Endodermal cell (in vitro differentiated cells): ENCODE measurements at regions not wholly inside any gene's neighbourhood (a gene's known extent, or its start where the extent isn't known, plus 50 kb on each side); places are given as distances from the start of the nearest gene placed in this dataset.

Source experiments
- DNase-seq: peaks from one replicate; pipeline ENCODE4 v3.0.0-alpha.2; 2017
- H3K27ac ChIP-seq: 2 replicates; pipeline ENCODE4 v1.5.1; 2013; ENCODE audit warnings: mild to moderate bottlenecking, low read depth, low read length, moderate library complexity
- H3K27me3 ChIP-seq: 2 replicates; pipeline ENCODE4 v1.6.1; 2013; ENCODE audit warnings: mild to moderate bottlenecking, low read length, moderate library complexity; ENCODE audit not compliant: insufficient read depth, control insufficient read depth, poor library complexity, severe bottlenecking
- H3K36me3 ChIP-seq: 2 replicates; pipeline ENCODE4 v1.7.0; 2013; ENCODE audit warnings: mild to moderate bottlenecking, low read length, moderate library complexity; ENCODE audit not compliant: control insufficient read depth, insufficient read depth
- H3K4me1 ChIP-seq: one replicate; pipeline ENCODE4 v1.7.0; 2013; ENCODE audit warnings: low read length; ENCODE audit not compliant: control insufficient read depth, insufficient read depth
- H3K4me3 ChIP-seq: 2 replicates; pipeline ENCODE4 v1.5.1; 2013; ENCODE audit warnings: mild to moderate bottlenecking, low read length, moderate library complexity
- H3K9ac ChIP-seq: 2 replicates; pipeline ENCODE4 v1.6.1; 2013; ENCODE audit warnings: mild to moderate bottlenecking, low read length, moderate library complexity; ENCODE audit not compliant: poor library complexity, severe bottlenecking; ENCODE audit errors: extremely low read depth
- H3K9me3 ChIP-seq: 2 replicates; pipeline ENCODE4 v1.6.1; 2013; ENCODE audit warnings: mild to moderate bottlenecking, low read length, moderate library complexity; ENCODE audit not compliant: control insufficient read depth
- H3K27ac Mint-ChIP-seq: 2 replicates; pipeline ENCODE4 v1.8.0; 2020; ENCODE audit warnings: mixed read lengths
- H3K27me3 Mint-ChIP-seq: 2 replicates; pipeline ENCODE4 v1.8.0; 2021; ENCODE audit warnings: mild to moderate bottlenecking, mixed read lengths; ENCODE audit not compliant: insufficient read depth
- H3K36me3 Mint-ChIP-seq: 2 replicates; pipeline ENCODE4 v1.8.0; 2020; ENCODE audit warnings: low read depth, mixed read lengths
- H3K4me1 Mint-ChIP-seq: 2 replicates; pipeline ENCODE4 v1.8.0; 2020; ENCODE audit warnings: mixed read lengths
- H3K4me3 Mint-ChIP-seq: 2 replicates; pipeline ENCODE4 v1.8.0; 2020; ENCODE audit warnings: mild to moderate bottlenecking, moderate library complexity, mixed read lengths
- H3K9me3 Mint-ChIP-seq: 2 replicates; pipeline ENCODE4 v1.8.0; 2020; ENCODE audit warnings: mild to moderate bottlenecking, mixed read lengths
- WGBS, 2 experiments: methylation state at CpG; one replicate each; pipeline versions ENCODE4 v1.1.5 to v1.1.7; 2013; ENCODE audit warnings: missing lambda C conversion rate in 2 of 2, mixed read lengths in 1 of 2; ENCODE audit not compliant: insufficient coverage in 1 of 2, insufficient read length in 1 of 2; 5-methylcytosine and 5-hydroxymethylcytosine counted together
- TF ChIP-seq, protein P1 (sequence below): fragments of 200-600 bp; sonication (generic); conservative IDR thresholded peaks from 2 replicates; pipeline ENCODE4 v1.5.0; 2021; ENCODE audit warnings: antibody characterized with exemption, mild to moderate bottlenecking

GRCh38 chr5:74136276-74136825, 504.2 kb downstream of the ENC1 start:
- Mint-ChIP-seq H3K36me3 (no peaks in the 10 kb centered on the region), H3K4me3 (no peak overlapping the region), H3K27ac (no peak overlapping the region), H3K27me3 (peaks cover 4% of the 10 kb centered on the region), H3K4me1 (no peaks in the 10 kb centered on the region), H3K9me3 (no peaks in the 10 kb centered on the region)
- DNase-seq: no peak
- Histone ChIP-seq H3K4me3 (no peak overlapping the region), H3K36me3 (no peaks in the 10 kb centered on the region), H3K4me1 (no peaks in the 10 kb centered on the region), H3K27ac (no peak overlapping the region), H3K9me3 (no peaks in the 10 kb centered on the region), H3K9ac (no peak overlapping the region), H3K27me3 (no peaks in the 10 kb centered on the region)
- TF ChIP-seq, protein P1, sequence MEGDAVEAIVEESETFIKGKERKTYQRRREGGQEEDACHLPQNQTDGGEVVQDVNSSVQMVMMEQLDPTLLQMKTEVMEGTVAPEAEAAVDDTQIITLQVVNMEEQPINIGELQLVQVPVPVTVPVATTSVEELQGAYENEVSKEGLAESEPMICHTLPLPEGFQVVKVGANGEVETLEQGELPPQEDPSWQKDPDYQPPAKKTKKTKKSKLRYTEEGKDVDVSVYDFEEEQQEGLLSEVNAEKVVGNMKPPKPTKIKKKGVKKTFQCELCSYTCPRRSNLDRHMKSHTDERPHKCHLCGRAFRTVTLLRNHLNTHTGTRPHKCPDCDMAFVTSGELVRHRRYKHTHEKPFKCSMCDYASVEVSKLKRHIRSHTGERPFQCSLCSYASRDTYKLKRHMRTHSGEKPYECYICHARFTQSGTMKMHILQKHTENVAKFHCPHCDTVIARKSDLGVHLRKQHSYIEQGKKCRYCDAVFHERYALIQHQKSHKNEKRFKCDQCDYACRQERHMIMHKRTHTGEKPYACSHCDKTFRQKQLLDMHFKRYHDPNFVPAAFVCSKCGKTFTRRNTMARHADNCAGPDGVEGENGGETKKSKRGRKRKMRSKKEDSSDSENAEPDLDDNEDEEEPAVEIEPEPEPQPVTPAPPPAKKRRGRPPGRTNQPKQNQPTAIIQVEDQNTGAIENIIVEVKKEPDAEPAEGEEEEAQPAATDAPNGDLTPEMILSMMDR: no peak
- WGBS, 2 experiments: 93 to 100% methylated on average over 1 to 2 of the region's 2 CpGs

GRCh38 chr5:74135033-74135432, 505.5 kb downstream of the ENC1 start:
- no peaks in the 10 kb centered on the region for H3K36me3 Mint-ChIP-seq

DNA sequence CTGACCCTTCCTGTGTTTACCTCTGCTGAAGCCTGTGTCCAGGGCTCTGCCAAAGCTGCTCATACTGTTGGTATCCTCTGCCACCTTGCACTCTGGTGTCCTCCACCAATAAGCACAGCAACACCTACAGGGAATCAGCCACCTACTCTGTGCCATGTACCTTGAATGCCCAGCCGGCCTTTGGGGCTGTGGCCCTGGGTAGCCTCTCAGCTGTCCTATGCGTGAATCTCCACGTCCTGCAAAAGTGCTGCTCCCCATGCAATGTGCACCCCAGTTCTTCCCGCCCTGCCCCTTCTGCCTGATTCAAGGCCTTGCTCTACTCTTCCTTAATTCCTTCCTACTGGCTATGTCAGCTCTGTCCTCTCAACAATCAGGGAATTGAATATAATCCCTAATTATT, 506.5 kb downstream of the ARHGEF28 start:
- TF ChIP-seq, protein P1: no peak
- DNase-seq: no peak
- H3K9ac ChIP-seq: no peak overlapping the region
- no peaks in the 10 kb centered on the region for H3K36me3 ChIP-seq
- WGBS, 2 experiments: 91 to 100% methylated on average over 2 to 4 of the region's 4 CpGs
- H3K27ac ChIP-seq: no peak overlapping the region
- H3K4me1 ChIP-seq: no peaks in the 10 kb centered on the region
- no peaks in the 10 kb centered on the region for H3K27me3 ChIP-seq
- no peak overlapping the region for H3K4me3 ChIP-seq
- no peaks in the 10 kb centered on the region for H3K9me3 ChIP-seq
- H3K36me3 Mint-ChIP-seq: no peaks in the 10 kb centered on the region
- peaks cover 6% of the 10 kb centered on the region for H3K4me1 Mint-ChIP-seq
- no peak overlapping the region for H3K4me3 Mint-ChIP-seq
- H3K27ac Mint-ChIP-seq: no peak overlapping the region
- H3K27me3 Mint-ChIP-seq: peaks cover 4% of the 10 kb centered on the region
- H3K9me3 Mint-ChIP-seq: no peaks in the 10 kb centered on the region

More at GRCh38 chr5:74135033-74135432, 505.5 kb downstream of the ENC1 start:
- 91% methylated on average over 1 of the region's 1 CpG; no CpG with 5 or more reads in 1 of the 2 experiments for WGBS, 2 experiments
- DNase-seq: no peak
- Histone ChIP-seq H3K9me3 (no peaks in the 10 kb centered on the region), H3K9ac (no peak overlapping the region), H3K27ac (no peak overlapping the region), H3K27me3 (no peaks in the 10 kb centered on the region), H3K4me3 (no peak overlapping the region), H3K4me1 (no peaks in the 10 kb centered on the region), H3K36me3 (no peaks in the 10 kb centered on the region)
- Mint-ChIP-seq H3K4me1 (no peaks in the 10 kb centered on the region), H3K27ac (no peak overlapping the region), H3K9me3 (no peaks in the 10 kb centered on the region), H3K4me3 (no peak overlapping the region), H3K27me3 (peaks cover 4% of the 10 kb centered on the region)
- TF ChIP-seq, protein P1: no peak
